Retinal pigment epithelial cell (primary cell): ENCODE measurements at regions not wholly inside any gene's neighbourhood (a gene's known extent, or its start where the extent isn't known, plus 50 kb on each side); places are given as distances from the start of the nearest gene placed in this dataset.
A peak's percentile ranks its signal among the peaks of the same experiment; 100 is the strongest.

Experiments used
- DNase-seq: peaks from one replicate; pipeline ENCODE4 v3.0.0-alpha.2; 2010; ENCODE audit warnings: low read depth
- H3K4me3 ChIP-seq: 2 replicates; pipeline ENCODE4 v1.5.1; 2011; ENCODE audit warnings: mild to moderate bottlenecking, low read length, control low read depth, moderate library complexity
- CTCF ChIP-seq: conservative IDR thresholded peaks from 2 replicates; pipeline ENCODE4 v1.5.1; 2011; ENCODE audit warnings: low read depth, low read length, control low read depth, inconsistent platforms

DNA sequence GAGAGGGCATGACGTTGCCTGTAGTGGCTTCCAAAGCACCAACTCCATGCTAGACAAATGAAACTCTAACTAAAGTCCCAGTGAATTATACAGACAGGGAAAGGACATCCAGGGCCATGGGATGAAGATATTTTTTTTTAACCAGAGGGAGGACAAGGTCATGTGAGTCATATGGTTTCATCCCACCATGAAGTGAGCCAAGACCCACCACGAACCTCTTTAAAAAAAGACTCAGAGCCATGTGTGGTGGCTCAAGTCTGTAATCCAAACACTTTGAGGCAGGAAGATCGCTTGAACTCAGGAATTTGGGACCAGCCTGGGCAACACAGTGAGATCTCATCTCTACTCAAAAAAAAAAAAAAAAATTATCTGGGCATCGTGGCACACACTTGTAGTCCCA is 115.2 kb downstream of the LIPG start:
- no peak for TF ChIP-seq CTCF
- DNase-seq, result no peak

GRCh38 chr18:49673281-49673680 is 111.4 kb downstream of the LIPG start:
- DNase-seq, result no peak
- TF ChIP-seq CTCF, result no peak
- H3K4me3 ChIP-seq, result no peak overlapping the region

More for the DNA sequence above, 115.2 kb downstream of the LIPG start:
- H3K4me3 ChIP-seq, result no peak overlapping the region

- no peak for TF ChIP-seq CTCF
- no peak for DNase-seq
- no peak overlapping the region for H3K4me3 ChIP-seq
Measured at GRCh38 chr18:49672853-49673252, 111.0 kb downstream of the LIPG start.

DNA sequence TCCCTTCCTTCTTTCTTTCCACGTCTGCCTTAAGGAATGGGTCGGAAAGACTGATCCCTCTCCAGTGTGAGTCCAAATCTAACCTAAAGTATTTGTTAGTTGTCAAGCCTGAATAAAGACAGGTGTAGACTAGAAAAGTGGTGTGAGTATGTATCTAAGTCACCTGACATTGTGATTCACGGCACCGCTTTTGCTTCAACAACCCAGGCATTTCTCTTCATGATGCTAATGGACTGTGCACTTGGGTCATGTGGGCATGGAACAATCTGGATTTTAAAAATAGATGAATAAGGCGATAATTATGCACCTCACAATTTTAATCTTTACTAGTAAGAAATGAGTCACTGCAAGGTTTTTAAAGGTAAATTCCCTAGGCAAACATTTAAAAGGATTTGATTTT is 107.5 kb downstream of the LIPG start:
- peak; percentile 85 for DNase-seq
- TF ChIP-seq CTCF, result no peak
- H3K4me3 ChIP-seq, result no peak overlapping the region

GRCh38 chr18:49668574-49669275 is 106.9 kb downstream of the LIPG start:
- H3K4me3 ChIP-seq, result no peak overlapping the region
- no peak for DNase-seq
- TF ChIP-seq CTCF, result no peak

GRCh38 chr18:49667462-49667861 is 105.6 kb downstream of the LIPG start:
- no peak for TF ChIP-seq CTCF
- no peak overlapping the region for H3K4me3 ChIP-seq
- DNase-seq, result no peak

GRCh38 chr18:49666045-49666775 is 104.4 kb downstream of the LIPG start:
- TF ChIP-seq CTCF, result no peak
- DNase-seq, result no peak
- H3K4me3 ChIP-seq, result no peak overlapping the region
